GM18507 (cell line): ENCODE measurements at regions not wholly inside any gene's neighbourhood (a gene's known extent, or its start where the extent isn't known, plus 50 kb on each side); places are given as distances from the start of the nearest gene placed in this dataset.
"Not testable (repeated sequence)": the region's sequence is repeated elsewhere in the genome, so short reads cannot be mapped to it uniquely, and the experiment has no call there.

Experiments used
- DNase-seq: peaks from one replicate; pipeline ENCODE4 v3.0.0; 2011; ENCODE audit warnings: low read depth; ENCODE audit not compliant: insufficient read length; ENCODE audit errors: extremely low spot score
- FAIRE-seq: peaks from 2 replicates; lab custom pipeline; 2011; peaks lifted over from hg19 to GRCh38; lab: Jason Lieb, UNC

DNA sequence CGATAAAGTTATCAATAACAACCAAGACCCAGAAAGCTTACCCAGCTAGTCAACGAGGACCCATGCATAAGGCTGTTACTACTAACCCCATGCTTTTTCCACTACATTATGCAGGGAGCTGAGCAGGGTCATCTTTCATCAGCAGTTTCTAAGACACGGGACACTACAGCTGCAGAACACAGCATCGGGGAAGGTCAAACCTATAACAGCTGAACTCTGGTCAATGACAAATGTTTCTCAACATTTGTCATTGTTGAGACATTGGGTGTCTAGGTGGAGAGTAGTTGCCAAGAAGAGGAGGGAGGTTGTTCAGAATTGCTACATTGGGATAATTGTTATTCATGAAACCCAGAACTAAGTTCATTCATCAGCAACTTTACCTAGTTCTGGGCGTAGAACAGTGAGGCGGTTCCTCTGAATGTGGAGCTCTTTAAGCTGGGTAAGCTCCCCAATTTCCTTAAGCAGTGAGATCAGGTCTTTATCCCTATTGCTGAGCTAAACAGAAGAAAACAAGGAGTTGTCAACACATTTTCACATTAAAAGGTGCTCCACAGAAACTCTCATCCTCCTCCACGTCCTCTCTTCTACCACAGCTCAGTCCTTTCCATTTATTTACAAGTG, 105.6 kb downstream of the ZNF22 start:
- FAIRE-seq, result no peak
- DNase-seq, result no peak

DNA sequence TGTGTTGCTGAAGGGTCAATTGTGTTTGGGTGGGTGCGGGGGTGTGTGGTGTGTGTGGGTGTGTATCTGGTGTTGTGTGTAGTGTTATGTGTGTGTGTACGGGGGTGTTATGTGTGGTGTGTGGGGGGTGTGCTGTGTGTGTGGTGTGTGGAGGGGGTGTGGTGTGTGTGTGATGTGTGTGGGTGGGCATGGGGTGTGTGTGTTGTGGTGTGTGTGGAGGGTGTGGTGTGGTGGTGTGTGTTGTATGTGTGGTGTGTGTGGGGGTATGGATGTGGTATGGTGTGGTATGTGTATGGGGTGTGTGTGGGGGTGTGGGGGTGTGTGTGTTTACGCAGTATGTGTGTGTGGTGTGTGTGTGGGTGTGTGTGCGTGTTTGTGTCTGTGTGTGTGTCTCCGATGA, 110.8 kb downstream of the ZNF22 start:
- no peak for FAIRE-seq
- no peak for DNase-seq

DNA sequence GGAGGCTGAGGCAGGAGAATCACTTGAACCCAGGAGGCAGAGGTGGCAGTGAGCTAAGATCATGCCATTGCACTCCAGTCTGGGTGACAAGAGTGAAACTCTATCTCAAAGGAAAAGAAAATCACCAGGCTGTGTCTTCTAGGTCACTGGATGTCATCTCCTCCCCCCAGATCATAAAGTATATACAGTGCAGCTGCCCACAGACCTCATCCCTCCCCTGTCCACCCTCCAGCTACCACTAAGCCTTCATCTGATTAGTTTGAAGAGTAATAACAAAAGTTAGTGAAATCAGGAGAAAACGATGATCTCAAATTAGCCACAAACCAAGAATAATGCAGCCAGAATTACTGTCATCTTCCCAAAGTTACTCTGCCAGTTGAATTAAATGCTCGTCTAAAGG, 117.2 kb downstream of the ZNF22 start:
- not testable (repeated sequence) for FAIRE-seq, DNase-seq

DNA sequence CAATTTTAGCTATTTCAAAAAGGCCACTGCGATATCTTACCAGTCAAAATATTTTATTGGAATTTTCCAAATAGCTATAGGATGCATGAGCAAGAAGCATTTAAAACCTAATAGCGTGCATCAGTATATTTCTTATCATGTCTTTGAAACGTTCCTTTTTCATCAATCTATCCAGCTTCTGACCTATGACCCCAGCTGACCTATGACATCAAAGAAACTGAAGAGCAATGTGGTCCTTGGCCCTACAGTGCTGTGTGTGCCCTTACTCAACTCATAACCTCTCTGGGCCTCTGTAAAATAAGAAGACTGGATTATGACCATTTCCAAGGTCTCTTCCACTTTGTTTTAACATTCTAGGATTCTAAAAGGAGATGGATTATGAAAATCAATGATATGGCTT, 118.2 kb downstream of the ZNF22 start:
- DNase-seq (no peak), FAIRE-seq (no peak)

DNA sequence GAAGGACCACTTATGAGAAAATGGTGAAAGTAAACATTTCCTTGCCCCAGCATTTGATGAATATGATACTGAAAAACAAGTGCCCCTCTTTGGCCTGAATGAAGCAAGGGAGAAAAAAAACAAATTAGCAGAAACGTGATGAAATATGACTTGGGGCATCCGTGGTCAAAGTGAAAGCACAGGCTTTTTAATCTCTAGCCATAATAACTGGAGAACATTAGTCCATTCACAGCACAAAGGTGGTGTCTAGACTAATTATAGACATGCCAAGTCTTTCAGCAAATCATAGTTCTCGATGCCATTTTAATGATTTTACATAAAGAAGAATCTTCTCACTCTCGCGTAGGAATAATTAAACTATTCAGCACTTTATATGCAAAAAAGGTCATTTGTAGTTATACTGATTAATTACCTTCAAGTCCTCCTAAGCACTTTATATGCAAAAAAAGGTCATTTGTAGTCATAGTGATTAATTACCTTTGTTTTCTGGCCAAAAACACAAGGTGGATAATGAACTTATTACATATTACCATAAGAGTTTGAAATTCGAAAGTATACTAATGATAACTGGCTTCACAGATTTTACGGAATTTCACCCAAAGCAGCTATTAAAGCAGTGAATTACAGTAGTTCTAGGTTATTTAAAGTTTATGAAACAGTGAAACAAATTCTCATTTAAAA, 121.6 kb downstream of the ZNF22 start:
- FAIRE-seq, DNase-seq: not testable (repeated sequence)

DNA sequence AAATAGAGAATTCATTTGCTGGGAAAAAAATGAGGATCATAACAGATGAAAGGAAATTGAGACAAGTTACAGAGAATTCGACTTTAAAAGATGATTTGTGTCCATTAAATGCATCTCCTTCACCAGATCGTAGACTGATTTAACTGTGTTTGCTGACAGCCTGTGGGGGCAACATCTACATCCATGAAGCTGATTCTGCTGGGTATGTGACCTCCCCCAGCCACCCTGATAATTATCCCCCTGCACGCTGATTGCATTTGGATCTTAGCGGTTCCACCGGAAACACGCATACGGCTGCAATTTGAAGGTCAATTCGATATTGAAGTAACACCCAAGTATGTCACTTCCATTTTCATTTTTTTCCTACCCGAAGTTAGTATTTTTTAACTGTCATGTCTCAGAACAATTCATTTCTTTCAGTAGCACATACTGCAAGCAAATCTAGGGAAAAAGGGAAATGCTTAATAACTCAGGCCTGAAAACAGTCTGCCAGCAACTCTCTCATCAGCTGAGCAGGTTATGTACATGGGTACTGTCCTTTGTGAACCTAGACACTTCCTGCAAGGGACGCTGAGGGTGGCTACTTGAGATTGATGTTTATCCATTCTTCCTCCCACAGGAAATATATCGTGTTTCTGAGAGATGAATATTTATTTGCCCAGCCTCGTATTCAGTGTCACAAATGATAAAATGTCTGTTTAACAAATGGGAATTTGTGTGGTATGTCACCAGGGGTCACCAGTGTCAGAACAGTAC, 134.9 kb downstream of the ZNF22 start:
- FAIRE-seq (no peak), DNase-seq (no peak)

DNA sequence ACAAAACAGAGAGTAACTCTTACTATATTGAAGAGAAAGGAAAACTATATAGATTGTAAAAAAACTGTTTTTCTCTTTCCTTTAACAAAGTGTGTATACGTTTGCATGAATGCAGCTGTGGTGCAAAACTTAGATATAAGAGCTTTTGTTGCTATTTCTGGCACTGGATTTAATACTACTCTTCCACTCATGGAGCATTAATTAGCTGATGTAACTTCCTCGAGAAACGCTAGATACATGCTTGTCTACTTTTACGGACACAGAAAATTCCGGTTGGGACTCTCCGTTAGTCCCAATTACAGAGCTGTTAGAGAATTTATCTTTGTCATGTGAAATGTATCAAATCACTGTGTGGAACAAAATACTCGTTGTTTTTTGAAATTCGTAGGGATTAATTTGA, 135.5 kb downstream of the ZNF22 start:
- DNase-seq, result no peak
- FAIRE-seq, result no peak

DNA sequence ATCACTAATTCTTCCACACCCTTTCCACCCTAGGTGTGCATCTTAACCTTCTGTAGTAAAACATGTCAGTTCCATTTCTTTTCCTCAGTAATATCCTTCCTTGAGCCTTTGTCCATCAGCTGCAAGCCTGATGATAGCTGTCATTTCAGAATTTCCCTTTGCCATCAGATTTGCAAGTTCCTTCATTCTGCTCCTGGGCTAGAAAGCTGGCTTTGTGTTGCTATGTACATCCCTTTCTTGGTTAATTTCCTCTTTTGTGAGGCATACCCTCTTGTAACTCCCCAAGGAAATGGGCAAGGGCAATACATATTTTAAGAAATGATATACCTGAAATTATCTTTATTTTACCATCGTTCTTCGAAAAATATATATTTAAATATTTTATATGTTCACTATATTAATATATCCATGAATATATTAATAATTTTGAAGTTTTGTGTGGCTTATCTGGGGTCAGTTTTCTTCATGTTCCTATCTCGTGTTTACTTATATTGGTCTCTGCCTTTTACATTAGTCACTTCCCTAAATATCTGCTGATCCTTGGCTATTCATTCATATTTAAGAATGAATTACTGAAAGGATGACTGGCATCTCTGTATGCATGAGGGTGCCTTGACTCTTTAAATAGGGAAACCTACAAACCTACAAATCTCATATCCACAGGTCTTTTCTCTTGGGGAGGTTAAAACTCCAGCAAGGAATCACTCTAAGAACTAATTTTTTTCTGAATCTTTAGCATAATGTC, 143.8 kb downstream of the ZNF22 start:
- no peak for DNase-seq
- no peak for FAIRE-seq

DNA sequence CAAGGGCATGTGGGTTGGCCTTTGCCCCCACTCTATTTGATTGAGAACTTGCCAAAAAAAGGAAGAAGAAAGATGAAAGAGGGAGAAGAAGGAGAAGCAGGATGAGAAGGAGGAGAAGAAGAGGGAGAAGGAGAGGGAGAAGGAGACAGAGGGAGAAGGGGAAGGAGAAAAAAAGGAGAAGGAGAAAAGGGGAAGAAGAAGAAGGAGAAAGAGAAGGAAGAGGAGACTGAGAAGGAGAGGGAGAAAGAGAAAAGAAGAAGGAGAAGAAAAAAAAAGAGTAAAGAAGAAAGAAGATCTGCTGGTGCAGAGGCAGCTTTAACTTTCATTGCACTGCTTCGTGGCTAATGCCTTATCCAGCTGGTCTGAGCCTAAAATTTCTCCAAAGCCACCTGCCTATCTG, 144.4 kb downstream of the ZNF22 start:
- FAIRE-seq, DNase-seq: not testable (repeated sequence)

DNA sequence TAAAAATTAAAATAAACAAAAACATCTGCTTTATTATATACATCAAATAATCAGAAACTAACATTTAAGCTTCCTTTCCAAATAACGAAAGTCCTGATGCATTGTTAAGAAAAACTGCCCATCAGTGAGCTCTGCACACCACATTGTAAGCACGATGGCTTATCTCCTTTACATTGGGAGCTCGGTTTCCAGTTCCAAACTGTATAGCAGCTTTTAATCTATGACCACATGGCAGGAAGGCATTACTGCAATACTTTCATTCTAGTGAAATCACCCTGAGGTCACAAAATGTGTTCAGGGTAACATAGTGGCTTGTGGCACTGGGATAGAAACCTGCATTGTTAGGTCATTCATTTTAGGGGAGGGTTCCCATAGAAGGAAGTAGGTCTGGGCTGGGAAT, 146.3 kb downstream of the ZNF22 start:
- no peak for DNase-seq
- FAIRE-seq, result no peak

DNA sequence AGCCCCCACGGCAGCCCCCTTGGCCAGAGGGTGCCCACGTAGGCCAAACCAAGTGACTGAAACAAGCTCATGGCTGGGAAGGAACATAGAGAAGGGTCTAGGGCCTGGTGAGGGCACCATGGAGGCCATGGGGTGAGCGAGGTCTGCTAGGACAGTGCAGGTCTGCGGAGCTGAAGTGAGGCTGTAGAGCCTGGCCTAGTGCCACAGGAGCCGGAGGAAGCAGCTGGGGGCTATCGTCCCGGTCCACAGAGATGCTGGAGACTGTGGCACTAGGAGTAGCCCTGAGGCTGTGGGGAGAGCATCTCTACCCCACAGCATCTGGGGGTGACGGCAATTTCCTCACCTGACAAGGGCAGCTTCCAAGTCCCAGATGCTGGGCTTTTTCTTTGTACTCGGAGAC, 150.3 kb downstream of the ZNF22 start:
- FAIRE-seq, result no peak
- DNase-seq, result no peak

DNA sequence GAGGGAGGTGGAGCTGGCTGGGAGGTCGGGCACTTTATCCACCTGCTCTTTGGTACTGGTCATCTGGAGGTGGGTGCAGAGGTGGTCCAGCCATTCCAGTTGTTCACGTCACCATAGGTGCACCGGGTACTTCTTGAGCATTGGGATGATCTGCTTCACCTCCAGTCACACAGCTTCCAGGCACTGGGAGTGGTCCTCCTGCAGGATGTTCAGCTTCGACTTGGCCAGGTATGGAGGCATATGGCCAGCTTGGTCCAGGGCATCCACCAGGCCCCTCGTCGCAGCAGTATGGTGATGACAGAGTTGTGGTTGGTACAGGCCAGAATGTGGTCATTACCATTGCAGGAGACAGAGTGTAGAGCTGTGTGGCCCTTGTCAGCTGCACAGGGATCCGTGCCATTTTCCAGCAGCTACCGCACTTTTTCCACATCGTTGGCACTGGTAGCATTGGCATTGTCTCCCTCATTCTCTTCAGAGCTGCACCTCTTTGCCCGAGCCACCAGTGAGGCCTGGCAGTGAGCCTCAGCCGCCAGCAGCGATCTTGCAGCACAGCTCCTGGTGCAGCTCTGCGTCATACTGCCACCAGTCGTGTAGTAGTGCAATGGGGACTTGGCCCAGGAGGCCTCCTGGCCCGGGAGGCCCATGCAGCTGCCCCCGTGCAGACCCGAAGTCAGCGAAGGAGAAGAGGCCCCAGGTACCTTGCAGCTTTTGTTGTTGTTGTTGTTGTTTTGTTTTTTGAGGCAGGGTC, 150.9 kb downstream of the ZNF22 start:
- FAIRE-seq, result no peak
- no peak for DNase-seq

DNA sequence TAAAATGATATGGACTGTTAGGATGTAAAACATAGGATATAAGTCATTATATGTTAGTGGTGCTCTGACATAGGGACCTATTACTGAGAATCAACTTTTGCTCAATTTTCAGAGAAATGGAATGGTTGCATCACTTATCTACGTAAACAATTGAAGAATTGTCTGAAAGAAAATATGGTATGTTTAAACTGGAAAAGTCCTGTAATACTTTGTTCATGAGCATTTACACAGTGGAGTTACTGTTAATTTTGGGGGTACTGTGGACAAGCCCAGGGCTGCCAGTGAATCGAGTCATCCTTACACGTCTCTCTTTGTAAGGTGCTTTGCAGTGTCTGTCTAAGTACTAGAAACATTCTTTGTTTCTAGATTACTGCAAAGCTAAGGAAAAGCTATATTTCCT, 152.0 kb downstream of the ZNF22 start:
- DNase-seq (no peak), FAIRE-seq (no peak)

DNA sequence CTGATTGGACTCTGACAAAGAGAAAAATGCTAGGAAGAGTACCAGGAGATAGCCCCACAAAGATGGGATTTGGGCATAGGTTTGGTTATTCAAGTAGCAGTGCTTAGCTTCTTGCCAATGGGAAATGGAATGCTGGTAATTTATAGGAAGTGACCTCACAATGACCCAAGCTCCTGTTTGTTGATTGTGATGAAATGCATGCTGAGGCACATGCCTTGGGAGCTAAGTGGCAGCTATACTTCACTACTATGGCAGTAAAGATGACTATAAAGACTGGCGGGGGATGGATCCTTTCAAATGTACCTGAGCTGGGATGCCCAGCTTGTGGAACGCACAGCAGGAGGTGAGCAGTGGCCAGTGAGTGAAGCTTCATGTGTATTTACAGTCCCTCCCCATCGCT, 153.8 kb downstream of the ZNF22 start:
- FAIRE-seq, result no peak

DNA sequence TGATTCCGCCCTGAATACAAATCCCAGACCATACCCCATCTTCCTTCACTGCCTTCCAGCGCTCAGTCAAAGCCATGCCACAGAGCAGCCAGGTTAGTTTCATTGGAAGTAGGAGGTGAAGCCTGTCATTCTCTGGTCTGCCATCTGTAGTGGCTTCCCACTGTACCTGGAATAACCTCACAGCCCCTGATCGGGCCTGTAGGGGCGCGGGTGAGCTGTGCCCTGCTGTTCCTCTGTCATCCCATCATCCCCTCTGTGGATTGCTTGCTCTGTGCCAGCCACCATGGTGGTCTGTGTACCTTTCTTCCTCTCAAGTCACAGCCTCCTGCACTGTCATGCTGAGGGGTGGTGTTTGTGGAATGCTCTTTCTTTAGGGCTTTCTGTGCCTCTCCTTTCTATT, 155.1 kb downstream of the ZNF22 start:
- no peak for DNase-seq
- no peak for FAIRE-seq

More for the DNA sequence above, 153.8 kb downstream of the ZNF22 start:
- DNase-seq, result no peak

DNA sequence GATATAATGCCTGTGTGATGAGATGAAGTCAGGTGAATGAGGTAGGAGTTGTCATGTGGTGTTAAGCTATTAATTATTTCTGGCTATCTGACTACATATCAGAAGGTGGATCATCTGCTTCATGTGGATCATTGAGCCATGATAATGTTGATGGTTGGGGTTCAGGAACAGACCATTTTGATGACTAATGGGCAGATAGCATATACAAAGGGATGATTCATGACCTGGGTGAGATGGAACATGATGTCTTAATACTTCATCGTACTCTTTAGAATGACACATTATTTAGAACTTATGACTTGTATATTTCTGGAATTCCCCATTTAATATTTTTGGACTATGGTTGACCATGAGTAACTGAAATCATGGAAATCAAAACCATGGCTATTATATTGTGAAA, 155.1 kb downstream of the OR13A1 start:
- no peak for FAIRE-seq
- no peak for DNase-seq

DNA sequence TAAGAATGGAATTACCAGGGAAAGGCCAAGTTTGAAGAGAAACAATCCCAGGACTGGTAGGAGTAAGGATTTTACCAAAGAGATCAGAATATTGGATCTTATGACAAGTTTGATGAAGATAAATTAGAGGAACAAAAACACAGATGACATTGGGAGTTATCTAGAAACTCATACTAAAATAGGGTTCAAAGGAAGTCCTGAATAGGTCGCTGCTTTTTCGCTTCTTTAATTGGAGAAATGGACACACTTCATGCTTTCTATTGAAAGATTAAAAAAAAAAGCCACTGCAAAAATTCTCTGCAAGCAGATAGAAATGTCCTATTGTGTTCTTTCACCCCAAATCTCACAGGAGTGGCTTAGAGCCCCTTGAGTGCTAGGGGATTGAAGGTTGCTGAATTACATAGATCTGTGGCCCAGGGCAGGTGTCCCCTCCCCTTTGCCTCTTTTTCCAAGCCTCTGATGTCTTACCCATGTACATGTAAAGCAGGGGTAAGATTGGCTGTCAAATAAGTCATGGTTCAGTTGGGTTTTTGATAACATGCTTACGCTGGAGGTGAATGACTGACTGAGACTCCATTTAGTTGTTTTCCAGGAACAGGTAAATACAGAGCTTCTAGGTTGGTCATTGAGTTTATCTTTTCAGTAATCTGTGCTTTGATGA, 152.0 kb downstream of the OR13A1 start:
- no peak for FAIRE-seq
- no peak for DNase-seq

DNA sequence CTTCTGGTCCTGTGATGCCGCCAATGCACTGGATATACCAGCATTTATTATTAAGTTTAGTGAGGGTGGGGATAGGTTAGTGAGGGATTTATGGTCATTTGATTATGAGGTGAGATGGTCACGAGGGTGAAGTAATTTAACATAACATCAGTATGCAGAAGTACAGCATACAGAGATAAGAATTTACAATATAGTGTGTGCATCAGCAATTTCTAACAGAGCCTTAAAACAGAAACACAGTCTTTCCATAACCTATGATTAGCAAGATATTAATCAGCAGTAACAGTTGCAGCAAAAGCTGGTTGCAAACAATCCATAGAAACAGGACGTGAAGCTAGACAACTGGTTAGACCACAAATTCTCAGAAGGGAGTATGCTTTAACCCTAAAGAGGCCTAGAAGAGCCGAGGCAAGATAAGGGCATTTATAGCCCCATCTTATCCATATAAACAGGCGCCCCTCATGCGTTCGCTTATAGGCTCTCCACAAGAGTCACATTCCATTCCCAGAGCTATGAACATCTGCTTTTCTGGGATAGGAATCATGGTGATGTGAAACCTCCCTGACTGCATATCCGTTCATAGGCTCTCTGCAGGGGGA, 139.8 kb downstream of the OR13A1 start:
- FAIRE-seq, DNase-seq: not testable (repeated sequence)

DNA sequence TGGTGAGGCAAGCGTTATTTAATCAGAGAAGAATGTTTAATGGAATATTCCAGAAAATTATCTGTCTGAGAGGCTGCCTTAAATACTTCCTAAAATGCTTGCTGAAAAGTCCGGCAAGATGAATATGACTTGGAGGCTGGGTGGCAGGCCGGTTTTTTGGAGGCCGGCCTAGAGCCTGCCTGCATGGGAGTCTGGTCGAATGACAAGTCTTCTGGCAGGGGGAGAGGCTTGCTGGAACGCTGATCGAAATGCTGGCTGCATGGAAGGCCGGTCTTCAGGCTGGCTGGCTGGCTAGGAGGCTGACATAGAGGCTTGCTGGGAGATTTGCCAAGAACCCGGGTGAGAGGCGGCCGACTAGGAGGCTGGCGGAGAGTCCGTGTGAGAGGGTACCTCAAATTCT, 135.7 kb downstream of the OR13A1 start:
- no peak for FAIRE-seq
- no peak for DNase-seq
